Skin epidermis (tissue), 12 donors: ENCODE measurements at regions not wholly inside any gene's neighbourhood (a gene's known extent, or its start where the extent isn't known, plus 50 kb on each side); places are given as distances from the start of the nearest gene placed in this dataset.
A peak's percentile ranks its signal among the peaks of the same experiment; 100 is the strongest.

Experiments used
- H3K27ac ChIP-seq, 21 experiments: fragments of 200-600 bp; sonication (generic) in 11 of 21; one replicate each; pipeline ENCODE4 v1.5.0; 2020; ENCODE audit warnings: mild to moderate bottlenecking in 3 of 21, inconsistent platforms in 2 of 21, moderate library complexity in 2 of 21
- H3K4me3 ChIP-seq, 7 experiments: fragments of 200-600 bp; sonication (generic) in 2 of 7; one replicate each; pipeline ENCODE4 v1.5.0; 2020; ENCODE audit warnings: inconsistent platforms in 2 of 7, mild to moderate bottlenecking in 2 of 7, moderate library complexity in 1 of 7

- no peak overlapping the region for H3K27ac ChIP-seq
- no peak overlapping the region for H3K4me3 ChIP-seq
These were observed 72.7 kb upstream of the ITPRID2 start for GRCh38 chr2:181818840-181819239.

GRCh38 chr2:181821049-181821448 is 70.5 kb upstream of the ITPRID2 start:
- Histone ChIP-seq H3K4me3 (no peak overlapping the region), H3K27ac (no peak overlapping the region)

GRCh38 chr2:181822097-181822496 is 69.4 kb upstream of the ITPRID2 start:
- Histone ChIP-seq H3K4me3 (no peak overlapping the region), H3K27ac (no peak overlapping the region)

- no peak overlapping the region for H3K4me3 ChIP-seq
- H3K27ac ChIP-seq: no peak overlapping the region
These were observed 68.1 kb upstream of the ITPRID2 start for GRCh38 chr2:181823405-181823804.

- H3K4me3 ChIP-seq: no peak overlapping the region
- no peak overlapping the region for H3K27ac ChIP-seq
These were observed 63.3 kb upstream of the ITPRID2 start for GRCh38 chr2:181828122-181828705.

- no peak overlapping the region for H3K27ac ChIP-seq
- H3K4me3 ChIP-seq: no peak overlapping the region
These were observed 62.3 kb upstream of the ITPRID2 start for GRCh38 chr2:181829230-181829629.

GRCh38 chr2:181832015-181832414 is 59.5 kb upstream of the ITPRID2 start:
- Histone ChIP-seq H3K4me3 (no peak overlapping the region), H3K27ac (peak overlapping the region in 1 of 21 experiments; percentile 41)

- Histone ChIP-seq H3K27ac (no peak overlapping the region), H3K4me3 (no peak overlapping the region)
These were observed 54.9 kb upstream of the ITPRID2 start for GRCh38 chr2:181836583-181836982.

GRCh38 chr2:181837563-181837962 is 54.0 kb upstream of the ITPRID2 start:
- H3K4me3 ChIP-seq: no peak overlapping the region
- no peak overlapping the region for H3K27ac ChIP-seq

GRCh38 chr2:181839811-181840210 is 51.7 kb upstream of the ITPRID2 start:
- Histone ChIP-seq H3K4me3 (no peak overlapping the region), H3K27ac (no peak overlapping the region)

- Histone ChIP-seq H3K27ac (peak overlapping the region in 2 of 21 experiments; percentile 2 to 38), H3K4me3 (no peak overlapping the region)
These were observed 50.5 kb upstream of the ITPRID2 start for GRCh38 chr2:181841079-181841478.
